Keratinocyte (primary cell): ENCODE measurements at regions not wholly inside any gene's neighbourhood (a gene's known extent, or its start where the extent isn't known, plus 50 kb on each side); places are given as distances from the start of the nearest gene placed in this dataset.

ENCODE experiments used
- DNase-seq: peaks from one replicate; pipeline ENCODE4 v3.0.0-alpha.2; 2011; ENCODE audit warnings: low read depth, missing footprints, low spot score
- FAIRE-seq: peaks from 2 replicates; lab custom pipeline; 2011; peaks lifted over from hg19 to GRCh38; lab: Jason Lieb, UNC
- H2AFZ ChIP-seq: 2 replicates; pipeline ENCODE4 v1.6.0; 2012; ENCODE audit warnings: low read length, control low read depth, inconsistent platforms; ENCODE audit not compliant: control insufficient read depth
- H3K27ac ChIP-seq: 2 replicates; pipeline ENCODE4 v1.5.1; 2011; ENCODE audit warnings: low read length; ENCODE audit not compliant: control insufficient read depth, insufficient read depth
- H3K27me3 ChIP-seq: 3 replicates; pipeline ENCODE4 v1.6.0; 2011; ENCODE audit warnings: low read length; ENCODE audit not compliant: control insufficient read depth, insufficient read depth; ENCODE audit errors: extremely low read depth
- H3K36me3 ChIP-seq, 2 experiments: 2 replicates in 1 of 2; 3 replicates in 1 of 2; pipeline ENCODE4 v1.5.1; 2011; ENCODE audit warnings: low read length in 2 of 2, mild to moderate bottlenecking in 1 of 2; ENCODE audit not compliant: control insufficient read depth in 2 of 2, insufficient read depth in 2 of 2; ENCODE audit errors: extremely low read depth in 1 of 2
- H3K4me1 ChIP-seq: 3 replicates; pipeline ENCODE4 v1.5.1; 2011; ENCODE audit warnings: low read length; ENCODE audit not compliant: control insufficient read depth, insufficient read depth; ENCODE audit errors: extremely low read depth
- H3K4me2 ChIP-seq: 3 replicates; pipeline ENCODE4 v1.6.0; 2011; ENCODE audit warnings: low read depth, low read length; ENCODE audit not compliant: control insufficient read depth, insufficient read depth; ENCODE audit errors: extremely low read depth
- H3K4me3 ChIP-seq, 3 experiments: fragments of 200-600 bp in 1 of 3; sonication (generic) in 1 of 3; 2 replicates in 2 of 3; 3 replicates in 1 of 3; pipeline ENCODE4 v1.5.1; 2011 to 2016; ENCODE audit warnings: low read length in 3 of 3, mild to moderate bottlenecking in 3 of 3, control low read depth in 2 of 3, inconsistent platforms in 1 of 3, low read depth in 1 of 3, mixed read lengths in 1 of 3, mixed run types in 1 of 3, moderate library complexity in 1 of 3; ENCODE audit not compliant: control insufficient read depth in 2 of 3, insufficient read depth in 2 of 3; ENCODE audit errors: extremely low read depth in 1 of 3
- H3K79me2 ChIP-seq: 2 replicates; pipeline ENCODE4 v1.6.0; 2012; ENCODE audit warnings: low read length; ENCODE audit not compliant: control insufficient read depth, insufficient read depth
- H3K9ac ChIP-seq: 3 replicates; pipeline ENCODE4 v1.6.0; 2011; ENCODE audit warnings: low read length; ENCODE audit not compliant: control insufficient read depth, insufficient read depth; ENCODE audit errors: extremely low read depth
- H3K9me1 ChIP-seq: 3 replicates; pipeline ENCODE4 v1.6.0; 2011; ENCODE audit warnings: low read length; ENCODE audit not compliant: control insufficient read depth, insufficient read depth; ENCODE audit errors: extremely low read depth
- H3K9me3 ChIP-seq: 2 replicates; pipeline ENCODE4 v1.5.1; 2012; ENCODE audit warnings: low read depth, low read length; ENCODE audit not compliant: control insufficient read depth
- H4K20me1 ChIP-seq: 3 replicates; pipeline ENCODE4 v1.6.0; 2011; ENCODE audit warnings: low read length; ENCODE audit not compliant: control insufficient read depth, insufficient read depth; ENCODE audit errors: extremely low read depth
- CTCF ChIP-seq, 3 experiments: IDR thresholded peaks in 1 of 3; conservative IDR thresholded peaks in 1 of 3; optimal IDR thresholded peaks in 1 of 3; 2 replicates in 2 of 3; 3 replicates in 1 of 3; pipeline versions ENCODE3 to v1.5.1; 2011; ENCODE audit warnings: low read length in 3 of 3, mild to moderate bottlenecking in 3 of 3, moderate library complexity in 2 of 3, control low read depth in 1 of 3, inconsistent platforms in 1 of 3; ENCODE audit not compliant: insufficient read depth in 2 of 3; ENCODE audit errors: extremely low read depth in 1 of 3
- EZH2 ChIP-seq: IDR thresholded peaks from one replicate; pipeline ENCODE4 v1.6.1; 2012; ENCODE audit warnings: inconsistent platforms, mild to moderate bottlenecking, low read length, moderate library complexity
- dilution Hi-C: fragments of 300-500 bp; cut with MboI; formaldehyde crosslinking; loops from one replicate; pipeline ENCODE4 v1.7.0; 2020; ENCODE audit warnings: low sequenced_read_pairs; ENCODE audit not compliant: extremely low pct_ligation_motif_present

DNA sequence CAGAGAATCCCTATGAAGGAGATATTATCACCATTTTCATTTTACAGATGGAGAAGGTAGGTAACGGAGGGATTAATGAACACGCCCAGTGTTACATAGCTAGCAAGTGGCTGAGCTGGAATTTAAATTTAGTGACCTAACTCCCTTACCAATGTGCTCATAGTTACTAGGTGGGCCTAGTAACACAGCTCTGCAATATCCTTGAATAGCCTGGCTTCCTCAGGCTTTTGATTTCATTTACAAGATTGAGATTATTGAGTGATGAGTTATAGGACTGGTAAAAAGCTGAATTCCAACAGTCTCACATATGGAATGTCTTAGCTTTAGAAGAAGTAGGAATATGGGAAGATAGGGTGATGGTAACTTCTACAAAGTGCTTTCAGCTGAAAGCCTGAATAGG is 336.3 kb upstream of the KIF2A start:
- Histone ChIP-seq H3K4me3 (no peak overlapping the region), H3K4me2 (peak overlapping the region; percentile 36), H3K79me2 (no peaks in the 10 kb centered on the region), H2AFZ (no peak overlapping the region), H4K20me1 (no peaks in the 10 kb centered on the region), H3K9ac (no peak overlapping the region), H3K27ac (no peak overlapping the region), H3K36me3 (no peaks in the 10 kb centered on the region), H3K4me1 (peaks cover 11% of the 10 kb centered on the region), H3K9me1 (no peaks in the 10 kb centered on the region), H3K27me3 (no peaks in the 10 kb centered on the region), H3K9me3 (no peaks in the 10 kb centered on the region)
- dilution Hi-C loops, result no loop called here
- FAIRE-seq (no peak), DNase-seq (no peak)
- no peak for TF ChIP-seq CTCF (optimal IDR thresholded peaks at IDR 0.05 in 1 of 3, IDR thresholded peaks at IDR 0.05 in 1 of 3, conservative IDR thresholded peaks at IDR 0.05 in 1 of 3; ENCODE audit: extremely low read depth in 1 of 3, insufficient read depth in 2 of 3, low read length in 3 of 3)
- TF ChIP-seq EZH2, result no peak

DNA sequence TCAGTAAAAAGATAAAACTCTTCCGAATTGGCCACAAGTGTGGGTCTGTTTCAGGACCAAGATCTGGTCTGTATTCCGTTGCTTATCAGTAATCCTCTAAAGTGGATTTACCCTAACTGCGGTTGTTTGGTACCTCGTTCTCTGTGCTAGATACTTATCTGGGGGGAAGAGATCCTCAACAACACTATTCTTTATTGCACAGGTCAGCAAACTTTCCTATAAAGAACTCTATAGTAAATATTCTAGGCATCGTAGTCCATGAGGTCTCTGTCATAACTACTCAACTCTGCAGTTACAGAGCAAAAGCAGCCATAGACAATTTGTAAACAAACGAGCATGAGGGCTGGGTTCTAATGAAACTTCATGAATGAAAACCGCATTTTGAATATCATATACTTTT is 335.8 kb upstream of the KIF2A start:
- H3K4me1 ChIP-seq, result peaks cover 11% of the 10 kb centered on the region
- H3K36me3 ChIP-seq, result no peaks in the 10 kb centered on the region
- no peak for TF ChIP-seq CTCF (optimal IDR thresholded peaks at IDR 0.05 in 1 of 3, IDR thresholded peaks at IDR 0.05 in 1 of 3, conservative IDR thresholded peaks at IDR 0.05 in 1 of 3; ENCODE audit: extremely low read depth in 1 of 3, insufficient read depth in 2 of 3, low read length in 3 of 3)
- no peak for TF ChIP-seq EZH2
- DNase-seq (no peak), FAIRE-seq (no peak)
- H3K9me1 ChIP-seq, result no peaks in the 10 kb centered on the region
- H3K27me3 ChIP-seq, result no peaks in the 10 kb centered on the region
- no peaks in the 10 kb centered on the region for H3K9me3 ChIP-seq
- dilution Hi-C loops, result no loop called here
- H3K27ac ChIP-seq, result no peak overlapping the region
- no peak overlapping the region for H2AFZ ChIP-seq
- no peaks in the 10 kb centered on the region for H4K20me1 ChIP-seq
- no peak overlapping the region for H3K9ac ChIP-seq
- no peak overlapping the region for H3K4me2 ChIP-seq
- H3K79me2 ChIP-seq, result no peaks in the 10 kb centered on the region
- no peak overlapping the region for H3K4me3 ChIP-seq
